Mesodermal cell (in vitro differentiated cells): ENCODE measurements at regions not wholly inside any gene's neighbourhood (a gene's known extent, or its start where the extent isn't known, plus 50 kb on each side); places are given as distances from the start of the nearest gene placed in this dataset.

Source experiments
- H3K27ac ChIP-seq: 2 replicates; pipeline ENCODE4 v1.7.0; 2013; ENCODE audit warnings: mild to moderate bottlenecking, low read depth, low read length, moderate library complexity; ENCODE audit not compliant: severe bottlenecking
- H3K36me3 ChIP-seq: 2 replicates; pipeline ENCODE4 v1.7.1; 2013; ENCODE audit warnings: mild to moderate bottlenecking, low read length, moderate library complexity; ENCODE audit not compliant: control insufficient read depth, insufficient read depth
- H3K4me1 ChIP-seq: one replicate; pipeline ENCODE4 v1.7.1; 2013; ENCODE audit warnings: mild to moderate bottlenecking, low read length; ENCODE audit not compliant: insufficient read depth, control insufficient read depth, poor library complexity, severe bottlenecking
- H3K4me3 ChIP-seq: 2 replicates; pipeline ENCODE4 v1.7.0; 2013; ENCODE audit warnings: low read length, control low read depth, mild to moderate bottlenecking; ENCODE audit not compliant: insufficient read depth, poor library complexity, severe bottlenecking; ENCODE audit errors: extremely low read depth
- H3K9me3 ChIP-seq: 2 replicates; pipeline ENCODE4 v1.7.1; 2013; ENCODE audit warnings: mild to moderate bottlenecking, low read length, moderate library complexity; ENCODE audit not compliant: control insufficient read depth
- WGBS, 2 experiments: methylation state at CpG; one replicate each; pipeline ENCODE4 v1.1.5; 2013; ENCODE audit warnings: missing lambda C conversion rate in 2 of 2; ENCODE audit not compliant: insufficient coverage in 2 of 2; 5-methylcytosine and 5-hydroxymethylcytosine counted together

- no CpG with 5 or more reads among the region's 3 CpGs for WGBS, 2 experiments
- Histone ChIP-seq H3K4me3 (no peak overlapping the region), H3K4me1 (no peaks in the 10 kb centered on the region)
These were observed 98.6 kb downstream of the FHDC1 start for GRCh38 chr4:153034681-153035080.

GRCh38 chr4:153036931-153037482, 100.9 kb downstream of the FHDC1 start:
- Histone ChIP-seq H3K4me3 (no peak overlapping the region), H3K27ac (no peak overlapping the region), H3K9me3 (peaks cover 10% of the 10 kb centered on the region), H3K4me1 (no peaks in the 10 kb centered on the region), H3K36me3 (no peaks in the 10 kb centered on the region)
- WGBS, 2 experiments, result 8 to 40% methylated on average over 1 to 2 of the region's 5 CpGs

More at GRCh38 chr4:153034681-153035080, 98.6 kb downstream of the FHDC1 start:
- Histone ChIP-seq H3K27ac (no peak overlapping the region), H3K36me3 (no peaks in the 10 kb centered on the region), H3K9me3 (no peaks in the 10 kb centered on the region)

- Histone ChIP-seq H3K27ac (no peak overlapping the region), H3K36me3 (no peaks in the 10 kb centered on the region), H3K4me1 (no peaks in the 10 kb centered on the region), H3K4me3 (no peak overlapping the region), H3K9me3 (peaks cover 10% of the 10 kb centered on the region)
- WGBS, 2 experiments, result 73 to 82% methylated on average over 9 to 10 of the region's 10 CpGs
These were observed 102.6 kb downstream of the FHDC1 start for GRCh38 chr4:153038623-153039311.

- Histone ChIP-seq H3K4me3 (no peak overlapping the region), H3K27ac (no peak overlapping the region), H3K4me1 (no peaks in the 10 kb centered on the region), H3K36me3 (no peaks in the 10 kb centered on the region), H3K9me3 (peaks cover 10% of the 10 kb centered on the region)
- WGBS, 2 experiments, result 86 to 100% methylated on average over 2 to 3 of the region's 3 CpGs
These were observed 103.5 kb downstream of the FHDC1 start for GRCh38 chr4:153039542-153040185.

GRCh38 chr4:153040677-153041076, 104.6 kb downstream of the FHDC1 start:
- WGBS, 2 experiments, result 94 to 100% methylated on average over 4 of the region's 6 CpGs
- Histone ChIP-seq H3K9me3 (peaks cover 10% of the 10 kb centered on the region), H3K36me3 (no peaks in the 10 kb centered on the region), H3K4me3 (no peak overlapping the region), H3K4me1 (peaks cover 4% of the 10 kb centered on the region), H3K27ac (no peak overlapping the region)

- Histone ChIP-seq H3K4me3 (no peak overlapping the region), H3K4me1 (peaks cover 4% of the 10 kb centered on the region), H3K27ac (no peak overlapping the region), H3K9me3 (peaks cover 10% of the 10 kb centered on the region), H3K36me3 (no peaks in the 10 kb centered on the region)
- no CpG with 5 or more reads among the region's 1 CpG for WGBS, 2 experiments
These were observed 107.9 kb downstream of the FHDC1 start for GRCh38 chr4:153044036-153044435.

- Histone ChIP-seq H3K27ac (no peak overlapping the region), H3K4me1 (peaks cover 4% of the 10 kb centered on the region), H3K4me3 (no peak overlapping the region), H3K36me3 (no peaks in the 10 kb centered on the region), H3K9me3 (peaks cover 9% of the 10 kb centered on the region)
- whole genome bisulfite sequencing, 2 experiments, result 88 to 100% methylated on average over 1 of the region's 4 CpGs
These were observed 109.2 kb downstream of the FHDC1 start for GRCh38 chr4:153045111-153045982.

- WGBS, 2 experiments, result 89 to 94% methylated on average over 2 of the region's 3 CpGs
These were observed 122.5 kb downstream of the FHDC1 start for GRCh38 chr4:153058671-153059060.

GRCh38 chr4:153060196-153060595, 124.1 kb downstream of the FHDC1 start:
- H3K27ac ChIP-seq, result no peak overlapping the region
- H3K36me3 ChIP-seq, result no peaks in the 10 kb centered on the region
- H3K9me3 ChIP-seq, result no peaks in the 10 kb centered on the region
- 79 to 81% methylated on average over 3 to 5 of the region's 6 CpGs for WGBS, 2 experiments
- no peaks in the 10 kb centered on the region for H3K4me1 ChIP-seq
- H3K4me3 ChIP-seq, result no peak overlapping the region

More at GRCh38 chr4:153058671-153059060, 122.5 kb downstream of the FHDC1 start:
- H3K4me3 ChIP-seq, result no peak overlapping the region
- no peaks in the 10 kb centered on the region for H3K4me1 ChIP-seq
- H3K9me3 ChIP-seq, result no peaks in the 10 kb centered on the region
- H3K36me3 ChIP-seq, result no peaks in the 10 kb centered on the region
- H3K27ac ChIP-seq, result no peak overlapping the region

- Histone ChIP-seq H3K4me3 (no peak overlapping the region), H3K9me3 (no peaks in the 10 kb centered on the region), H3K4me1 (no peaks in the 10 kb centered on the region), H3K27ac (no peak overlapping the region), H3K36me3 (no peaks in the 10 kb centered on the region)
- 94 to 100% methylated on average over 2 of the region's 2 CpGs for WGBS, 2 experiments
These were observed 125.8 kb downstream of the FHDC1 start for GRCh38 chr4:153061971-153062370.
